NCI-H146 (cell line): ENCODE measurements at regions not wholly inside any gene's neighbourhood (a gene's known extent, or its start where the extent isn't known, plus 50 kb on each side); places are given as distances from the start of the nearest gene placed in this dataset.

Experiments used
- DNase-seq: peaks from one replicate; lab custom pipeline; 2025; lab: John Stamatoyannopoulos, UW

- DNase-seq, result no peak
These were observed 209.0 kb upstream of the ZMIZ1 start for GRCh38 chr10:78859769-78860168.

GRCh38 chr10:78860260-78860914, 208.4 kb upstream of the ZMIZ1 start:
- DNase-seq, result no peak

- no peak for DNase-seq
These were observed 207.0 kb upstream of the ZMIZ1 start for GRCh38 chr10:78861529-78862327.

GRCh38 chr10:78862328-78862640, 206.5 kb upstream of the ZMIZ1 start:
- no peak for DNase-seq

GRCh38 chr10:78863140-78863905, 205.4 kb upstream of the ZMIZ1 start:
- no peak for DNase-seq

- no peak for DNase-seq
These were observed 204.9 kb upstream of the ZMIZ1 start for GRCh38 chr10:78863906-78864239.

- DNase-seq, result no peak
These were observed 203.8 kb upstream of the ZMIZ1 start for GRCh38 chr10:78864761-78865537.

- DNase-seq, result no peak
These were observed 203.3 kb upstream of the ZMIZ1 start for GRCh38 chr10:78865538-78865875.

- DNase-seq, result no peak
These were observed 202.6 kb upstream of the ZMIZ1 start for GRCh38 chr10:78865931-78866717.

- DNase-seq, result no peak
These were observed 201.8 kb upstream of the ZMIZ1 start for GRCh38 chr10:78866731-78867554.

GRCh38 chr10:78867555-78867939, 201.2 kb upstream of the ZMIZ1 start:
- DNase-seq, result no peak

- no peak for DNase-seq
These were observed 200.7 kb upstream of the ZMIZ1 start for GRCh38 chr10:78868048-78868447.

- DNase-seq, result no peak
These were observed 200.3 kb upstream of the ZMIZ1 start for GRCh38 chr10:78868456-78868855.

GRCh38 chr10:78868861-78869260, 199.9 kb upstream of the ZMIZ1 start:
- DNase-seq, result no peak

- DNase-seq, result no peak
These were observed 199.0 kb upstream of the ZMIZ1 start for GRCh38 chr10:78869508-78870454.

- no peak for DNase-seq
These were observed 198.3 kb upstream of the ZMIZ1 start for GRCh38 chr10:78870458-78870857.

- DNase-seq, result no peak
These were observed 197.0 kb upstream of the ZMIZ1 start for GRCh38 chr10:78871796-78872195.

GRCh38 chr10:78873413-78873812, 195.4 kb upstream of the ZMIZ1 start:
- DNase-seq, result no peak

GRCh38 chr10:78875331-78875877, 193.4 kb upstream of the ZMIZ1 start:
- no peak for DNase-seq
